Heart left ventricle (tissue), 13 donors: ENCODE measurements at regions not wholly inside any gene's neighbourhood (a gene's known extent, or its start where the extent isn't known, plus 50 kb on each side); places are given as distances from the start of the nearest gene placed in this dataset.

ENCODE experiments used
- CTCF ChIP-seq, 12 donors: fragments of 200-600 bp; sonication (generic) in 4 of 12; IDR thresholded peaks; one replicate each; pipeline versions ENCODE4 v1.5.0 to v1.8.0; 2018 to 2022; ENCODE audit warnings: antibody characterized with exemption in 12 of 12, mild to moderate bottlenecking in 5 of 12
- POLR2A ChIP-seq, 2 donors: fragments of 450-650 bp; IDR thresholded peaks; one replicate each; pipeline ENCODE4 v1.6.1; 2017; ENCODE audit warnings: antibody characterized with exemption in 2 of 2, mild to moderate bottlenecking in 2 of 2, moderate library complexity in 2 of 2
- donor health status: ischemic (EF 13 %, LVEDD 7.1; RV severe dilation, severe dysfunction).
- donor health status: DM: no; HTN: yes; CAD: no.
- donor health status: DM: no; HTN: no; CAD: no.
- donor health status: ischemic (EF 25% LVEDD 6.9; RV normal size, moderate dysfunction).
- donor health status: ischemic (EF 25% LVEDD 5.7; RV mildly dilated, moderate dysfunction).
- donor health status: ischemic (EF 35%, LVEDD 5.7; RV mildly dilated, moderate dysfunction).
- donor health status: nonischemic (EF 11% LVEDD 7.7; RV severe dilation, severe dysfunction).
- donor health status: DM: yes; HTN: yes; CAD: no.
- donor health status: PGD.
- donor health status: ischemic (EF 29% LVEDD 5.4; RV normal size, mild dysfunction).
- donor health status: nonischemic (EF 23%, LVEDD 6.1; RV moderate dilation, normal function).

DNA sequence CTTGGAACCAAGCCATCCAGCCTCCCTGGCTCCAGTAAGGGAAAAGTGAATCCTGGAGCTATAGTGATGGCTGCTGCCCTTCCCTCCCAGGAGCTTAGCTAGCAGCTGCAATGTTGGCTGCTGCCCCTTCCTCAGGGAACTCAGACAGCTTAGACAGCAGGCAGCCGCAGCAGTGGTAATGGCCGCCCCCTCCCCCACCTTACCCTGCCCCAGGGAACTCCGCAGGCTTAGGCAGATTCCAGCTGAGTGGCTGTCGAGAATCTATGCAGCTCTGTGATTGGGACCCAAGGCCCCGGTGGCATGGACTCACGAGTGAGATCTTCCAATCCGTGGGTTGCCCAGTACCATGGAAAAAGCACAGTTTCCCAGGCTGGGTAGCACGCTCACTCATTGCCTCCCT lies 378.6 kb downstream of the NNT start:
- no peak for TF ChIP-seq CTCF (IDR thresholded peaks at IDR 0.05)
- TF ChIP-seq POLR2A (IDR thresholded peaks at IDR 0.05) = no peak
